NCI-H1105 treated with DMSO at 0.1 percent for 48 hours (cell line): ENCODE measurements at regions not wholly inside any gene's neighbourhood (a gene's known extent, or its start where the extent isn't known, plus 50 kb on each side); places are given as distances from the start of the nearest gene placed in this dataset.

Experiments used
- DNase-seq: peaks from one replicate; lab custom pipeline; 2025; lab: John Stamatoyannopoulos, UW

GRCh38 chr6:168968228-168968627, 285.4 kb downstream of the THBS2 start:
- peak; percentile 12 for DNase-seq

GRCh38 chr6:168967281-168967925, 286.2 kb downstream of the THBS2 start:
- no peak for DNase-seq

GRCh38 chr6:168964138-168964835, 289.4 kb downstream of the THBS2 start:
- no peak for DNase-seq

GRCh38 chr6:168962886-168963285, 290.8 kb downstream of the THBS2 start:
- DNase-seq, result no peak

- no peak for DNase-seq
These were observed 292.4 kb downstream of the THBS2 start for GRCh38 chr6:168961264-168961656.

- no peak for DNase-seq
These were observed 292.9 kb downstream of the THBS2 start for GRCh38 chr6:168960551-168961263.

- DNase-seq, result no peak
These were observed 293.9 kb downstream of the THBS2 start for GRCh38 chr6:168959696-168960095.

- DNase-seq, result peak; percentile 76
These were observed 296.5 kb downstream of the THBS2 start for GRCh38 chr6:168956884-168957730.

- DNase-seq, result no peak
These were observed 297.4 kb downstream of the THBS2 start for GRCh38 chr6:168956141-168956838.

GRCh38 chr6:168953461-168953860, 300.2 kb downstream of the THBS2 start:
- no peak for DNase-seq

- DNase-seq, result no peak
These were observed 302.4 kb downstream of the THBS2 start for GRCh38 chr6:168951217-168951616.

- no peak for DNase-seq
These were observed 302.8 kb downstream of the THBS2 start for GRCh38 chr6:168950858-168951214.

- DNase-seq, result no peak
These were observed 303.4 kb downstream of the THBS2 start for GRCh38 chr6:168949981-168950857.

- DNase-seq, result no peak
These were observed 304.6 kb downstream of the THBS2 start for GRCh38 chr6:168948990-168949531.

- DNase-seq, result no peak
These were observed 305.6 kb downstream of the THBS2 start for GRCh38 chr6:168948002-168948401.

GRCh38 chr6:168943231-168943905, 310.3 kb downstream of the THBS2 start:
- DNase-seq, result no peak

GRCh38 chr6:168942646-168943045, 311.0 kb downstream of the THBS2 start:
- DNase-seq, result no peak

GRCh38 chr6:168941036-168941435, 312.6 kb downstream of the THBS2 start:
- DNase-seq, result no peak

- DNase-seq, result no peak
These were observed 313.9 kb downstream of the THBS2 start for GRCh38 chr6:168939796-168940195.

- DNase-seq, result no peak
These were observed 314.6 kb downstream of the THBS2 start for GRCh38 chr6:168939041-168939440.
